Keratinocyte (primary cell): ENCODE measurements at regions not wholly inside any gene's neighbourhood (a gene's known extent, or its start where the extent isn't known, plus 50 kb on each side); places are given as distances from the start of the nearest gene placed in this dataset.

Experiments used
- DNase-seq: peaks from one replicate; pipeline ENCODE4 v3.0.0-alpha.2; 2011; ENCODE audit warnings: low read depth, missing footprints, low spot score
- FAIRE-seq: peaks from 2 replicates; lab custom pipeline; 2011; peaks lifted over from hg19 to GRCh38; lab: Jason Lieb, UNC
- H2AFZ ChIP-seq: 2 replicates; pipeline ENCODE4 v1.6.0; 2012; ENCODE audit warnings: low read length, control low read depth, inconsistent platforms; ENCODE audit not compliant: control insufficient read depth
- H3K27ac ChIP-seq: 2 replicates; pipeline ENCODE4 v1.5.1; 2011; ENCODE audit warnings: low read length; ENCODE audit not compliant: control insufficient read depth, insufficient read depth
- H3K27me3 ChIP-seq: 3 replicates; pipeline ENCODE4 v1.6.0; 2011; ENCODE audit warnings: low read length; ENCODE audit not compliant: control insufficient read depth, insufficient read depth; ENCODE audit errors: extremely low read depth
- H3K36me3 ChIP-seq, 2 experiments: 2 replicates in 1 of 2; 3 replicates in 1 of 2; pipeline ENCODE4 v1.5.1; 2011; ENCODE audit warnings: low read length in 2 of 2, mild to moderate bottlenecking in 1 of 2; ENCODE audit not compliant: control insufficient read depth in 2 of 2, insufficient read depth in 2 of 2; ENCODE audit errors: extremely low read depth in 1 of 2
- H3K4me1 ChIP-seq: 3 replicates; pipeline ENCODE4 v1.5.1; 2011; ENCODE audit warnings: low read length; ENCODE audit not compliant: control insufficient read depth, insufficient read depth; ENCODE audit errors: extremely low read depth
- H3K4me2 ChIP-seq: 3 replicates; pipeline ENCODE4 v1.6.0; 2011; ENCODE audit warnings: low read depth, low read length; ENCODE audit not compliant: control insufficient read depth, insufficient read depth; ENCODE audit errors: extremely low read depth
- H3K4me3 ChIP-seq, 3 experiments: fragments of 200-600 bp in 1 of 3; sonication (generic) in 1 of 3; 2 replicates in 2 of 3; 3 replicates in 1 of 3; pipeline ENCODE4 v1.5.1; 2011 to 2016; ENCODE audit warnings: low read length in 3 of 3, mild to moderate bottlenecking in 3 of 3, control low read depth in 2 of 3, inconsistent platforms in 1 of 3, low read depth in 1 of 3, mixed read lengths in 1 of 3, mixed run types in 1 of 3, moderate library complexity in 1 of 3; ENCODE audit not compliant: control insufficient read depth in 2 of 3, insufficient read depth in 2 of 3; ENCODE audit errors: extremely low read depth in 1 of 3
- H3K79me2 ChIP-seq: 2 replicates; pipeline ENCODE4 v1.6.0; 2012; ENCODE audit warnings: low read length; ENCODE audit not compliant: control insufficient read depth, insufficient read depth
- H3K9ac ChIP-seq: 3 replicates; pipeline ENCODE4 v1.6.0; 2011; ENCODE audit warnings: low read length; ENCODE audit not compliant: control insufficient read depth, insufficient read depth; ENCODE audit errors: extremely low read depth
- H3K9me1 ChIP-seq: 3 replicates; pipeline ENCODE4 v1.6.0; 2011; ENCODE audit warnings: low read length; ENCODE audit not compliant: control insufficient read depth, insufficient read depth; ENCODE audit errors: extremely low read depth
- H3K9me3 ChIP-seq: 2 replicates; pipeline ENCODE4 v1.5.1; 2012; ENCODE audit warnings: low read depth, low read length; ENCODE audit not compliant: control insufficient read depth
- H4K20me1 ChIP-seq: 3 replicates; pipeline ENCODE4 v1.6.0; 2011; ENCODE audit warnings: low read length; ENCODE audit not compliant: control insufficient read depth, insufficient read depth; ENCODE audit errors: extremely low read depth
- CTCF ChIP-seq, 3 experiments: IDR thresholded peaks in 1 of 3; conservative IDR thresholded peaks in 1 of 3; optimal IDR thresholded peaks in 1 of 3; 2 replicates in 2 of 3; 3 replicates in 1 of 3; pipeline versions ENCODE3 to v1.5.1; 2011; ENCODE audit warnings: low read length in 3 of 3, mild to moderate bottlenecking in 3 of 3, moderate library complexity in 2 of 3, control low read depth in 1 of 3, inconsistent platforms in 1 of 3; ENCODE audit not compliant: insufficient read depth in 2 of 3; ENCODE audit errors: extremely low read depth in 1 of 3
- EZH2 ChIP-seq: IDR thresholded peaks from one replicate; pipeline ENCODE4 v1.6.1; 2012; ENCODE audit warnings: inconsistent platforms, mild to moderate bottlenecking, low read length, moderate library complexity
- dilution Hi-C: fragments of 300-500 bp; cut with MboI; formaldehyde crosslinking; loops from one replicate; pipeline ENCODE4 v1.7.0; 2020; ENCODE audit warnings: low sequenced_read_pairs; ENCODE audit not compliant: extremely low pct_ligation_motif_present

GRCh38 chr9:97766092-97766491 is 69.0 kb upstream of the XPA start:
- dilution Hi-C loops, result loop anchor here (10.0 kb wide), 1 partner anchor 89 kb away; the partner anchor contains the start of gene FOXE1
- Histone ChIP-seq H3K9me3 (no peaks in the 10 kb centered on the region), H3K79me2 (no peaks in the 10 kb centered on the region), H3K9me1 (no peaks in the 10 kb centered on the region), H3K4me2 (peak overlapping the region; percentile 18), H3K4me1 (peaks cover 24% of the 10 kb centered on the region), H3K4me3 (no peak overlapping the region), H3K27me3 (no peaks in the 10 kb centered on the region), H3K36me3 (no peaks in the 10 kb centered on the region), H3K27ac (no peak overlapping the region), H2AFZ (no peak overlapping the region), H3K9ac (no peak overlapping the region), H4K20me1 (no peaks in the 10 kb centered on the region)
- TF ChIP-seq EZH2, result no peak
- TF ChIP-seq CTCF (optimal IDR thresholded peaks at IDR 0.05 in 1 of 3, IDR thresholded peaks at IDR 0.05 in 1 of 3, conservative IDR thresholded peaks at IDR 0.05 in 1 of 3; ENCODE audit: extremely low read depth in 1 of 3, insufficient read depth in 2 of 3, low read length in 3 of 3), result no peak
- FAIRE-seq (peak; percentile 82), DNase-seq (peak; percentile 57)

- Histone ChIP-seq H2AFZ (no peak overlapping the region), H3K36me3 (no peaks in the 10 kb centered on the region), H3K4me3 (no peak overlapping the region), H3K79me2 (no peaks in the 10 kb centered on the region), H3K27ac (no peak overlapping the region), H4K20me1 (no peaks in the 10 kb centered on the region), H3K4me2 (no peak overlapping the region), H3K9me1 (no peaks in the 10 kb centered on the region), H3K9ac (no peak overlapping the region), H3K9me3 (no peaks in the 10 kb centered on the region), H3K27me3 (no peaks in the 10 kb centered on the region), H3K4me1 (peaks cover 24% of the 10 kb centered on the region)
- TF ChIP-seq CTCF (optimal IDR thresholded peaks at IDR 0.05 in 1 of 3, IDR thresholded peaks at IDR 0.05 in 1 of 3, conservative IDR thresholded peaks at IDR 0.05 in 1 of 3; ENCODE audit: extremely low read depth in 1 of 3, insufficient read depth in 2 of 3, low read length in 3 of 3) (no peak), EZH2 (no peak)
- FAIRE-seq (no peak), DNase-seq (no peak)
- dilution Hi-C loops, result loop anchor here (10.0 kb wide), 1 partner anchor 88 kb away; the partner anchor contains the start of gene FOXE1
Observed at GRCh38 chr9:97766610-97767009, 69.5 kb upstream of the XPA start.
